Liver (tissue), 3 donors: ENCODE measurements at regions not wholly inside any gene's neighbourhood (a gene's known extent, or its start where the extent isn't known, plus 50 kb on each side); places are given as distances from the start of the nearest gene placed in this dataset.

Experiments used
- EGR1 ChIP-seq, 2 donors: IDR thresholded peaks; 2 replicates each; pipeline ENCODE4 v1.6.1; 2016 to 2018; ENCODE audit warnings: antibody characterized with exemption in 2 of 2, low read depth in 2 of 2
- GABPA ChIP-seq, 2 donors: IDR thresholded peaks in 1 of 2; conservative IDR thresholded peaks in 1 of 2; 2 replicates each; pipeline ENCODE4 v1.6.1; 2016; ENCODE audit warnings: antibody characterized with exemption in 2 of 2, mild to moderate bottlenecking in 1 of 2, moderate library complexity in 1 of 2
- JUND ChIP-seq, 2 donors: IDR thresholded peaks; 2 replicates each; pipeline ENCODE4 v1.6.1; 2016; ENCODE audit warnings: antibody characterized with exemption in 2 of 2
- RAD21 ChIP-seq, 2 donors: IDR thresholded peaks; 2 replicates each; pipeline ENCODE4 v1.6.1; 2016; ENCODE audit warnings: antibody characterized with exemption in 2 of 2, mild to moderate bottlenecking in 2 of 2
- RXRA ChIP-seq, 2 donors: IDR thresholded peaks; 2 replicates each; pipeline ENCODE4 v1.6.1; 2017 to 2018; ENCODE audit warnings: antibody characterized with exemption in 2 of 2, mild to moderate bottlenecking in 1 of 2
- SP1 ChIP-seq: IDR thresholded peaks from 2 replicates; pipeline ENCODE4 v1.6.1; 2018; ENCODE audit warnings: antibody characterized with exemption, mild to moderate bottlenecking
- TAF1 ChIP-seq: conservative IDR thresholded peaks from 2 replicates; pipeline ENCODE4 v1.6.1; 2016; ENCODE audit warnings: antibody characterized with exemption, mild to moderate bottlenecking
- TF ChIP-seq, protein P1 (sequence below): fragments of 150-350 bp; IDR thresholded peaks from 2 replicates; pipeline ENCODE4 v1.5.1; 2017; ENCODE audit warnings: improper control_type of control experiment, low read depth, low read length; ENCODE audit not compliant: missing input control
- TF ChIP-seq, protein P2 (sequence below): IDR thresholded peaks from 2 replicates; pipeline ENCODE4 v1.6.1; 2016; ENCODE audit warnings: antibody characterized with exemption
- TF ChIP-seq, protein P3 (sequence below): IDR thresholded peaks from 2 replicates; pipeline ENCODE4 v1.6.1; 2016; ENCODE audit warnings: antibody characterized with exemption
- TF ChIP-seq, protein P4 (sequence below): IDR thresholded peaks from 2 replicates; pipeline ENCODE4 v1.6.1; 2016; ENCODE audit warnings: antibody characterized with exemption, mild to moderate bottlenecking
- donor health status: healthy.
- donor health status: healthy.

DNA sequence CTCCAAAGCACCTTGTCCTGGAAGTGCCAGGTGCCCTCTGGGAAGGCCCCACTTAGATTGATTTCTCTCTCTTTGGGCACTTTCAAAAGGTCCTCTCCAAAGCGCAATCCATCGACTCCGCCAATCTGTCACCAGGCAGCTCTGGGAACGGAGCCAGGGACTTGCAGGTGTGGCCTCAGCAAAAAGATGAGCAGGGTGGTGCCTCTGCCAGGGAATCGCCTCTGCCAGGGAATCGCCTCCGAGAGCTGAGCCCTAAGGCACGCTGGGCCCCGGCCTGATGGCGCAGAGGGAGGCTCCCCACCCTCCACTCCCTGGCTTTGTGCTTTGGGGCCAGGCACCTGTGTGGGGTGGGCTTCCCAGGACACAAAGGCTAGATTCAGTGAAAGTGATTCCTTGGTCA lies 1391.3 kb downstream of the TBC1D22A start:
- TF ChIP-seq, protein P1, sequence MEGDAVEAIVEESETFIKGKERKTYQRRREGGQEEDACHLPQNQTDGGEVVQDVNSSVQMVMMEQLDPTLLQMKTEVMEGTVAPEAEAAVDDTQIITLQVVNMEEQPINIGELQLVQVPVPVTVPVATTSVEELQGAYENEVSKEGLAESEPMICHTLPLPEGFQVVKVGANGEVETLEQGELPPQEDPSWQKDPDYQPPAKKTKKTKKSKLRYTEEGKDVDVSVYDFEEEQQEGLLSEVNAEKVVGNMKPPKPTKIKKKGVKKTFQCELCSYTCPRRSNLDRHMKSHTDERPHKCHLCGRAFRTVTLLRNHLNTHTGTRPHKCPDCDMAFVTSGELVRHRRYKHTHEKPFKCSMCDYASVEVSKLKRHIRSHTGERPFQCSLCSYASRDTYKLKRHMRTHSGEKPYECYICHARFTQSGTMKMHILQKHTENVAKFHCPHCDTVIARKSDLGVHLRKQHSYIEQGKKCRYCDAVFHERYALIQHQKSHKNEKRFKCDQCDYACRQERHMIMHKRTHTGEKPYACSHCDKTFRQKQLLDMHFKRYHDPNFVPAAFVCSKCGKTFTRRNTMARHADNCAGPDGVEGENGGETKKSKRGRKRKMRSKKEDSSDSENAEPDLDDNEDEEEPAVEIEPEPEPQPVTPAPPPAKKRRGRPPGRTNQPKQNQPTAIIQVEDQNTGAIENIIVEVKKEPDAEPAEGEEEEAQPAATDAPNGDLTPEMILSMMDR = no peak
- TF ChIP-seq TAF1 = no peak
- TF ChIP-seq JUND (IDR thresholded peaks at IDR 0.05) = no peak
- no peak for TF ChIP-seq SP1
- TF ChIP-seq, protein P2, sequence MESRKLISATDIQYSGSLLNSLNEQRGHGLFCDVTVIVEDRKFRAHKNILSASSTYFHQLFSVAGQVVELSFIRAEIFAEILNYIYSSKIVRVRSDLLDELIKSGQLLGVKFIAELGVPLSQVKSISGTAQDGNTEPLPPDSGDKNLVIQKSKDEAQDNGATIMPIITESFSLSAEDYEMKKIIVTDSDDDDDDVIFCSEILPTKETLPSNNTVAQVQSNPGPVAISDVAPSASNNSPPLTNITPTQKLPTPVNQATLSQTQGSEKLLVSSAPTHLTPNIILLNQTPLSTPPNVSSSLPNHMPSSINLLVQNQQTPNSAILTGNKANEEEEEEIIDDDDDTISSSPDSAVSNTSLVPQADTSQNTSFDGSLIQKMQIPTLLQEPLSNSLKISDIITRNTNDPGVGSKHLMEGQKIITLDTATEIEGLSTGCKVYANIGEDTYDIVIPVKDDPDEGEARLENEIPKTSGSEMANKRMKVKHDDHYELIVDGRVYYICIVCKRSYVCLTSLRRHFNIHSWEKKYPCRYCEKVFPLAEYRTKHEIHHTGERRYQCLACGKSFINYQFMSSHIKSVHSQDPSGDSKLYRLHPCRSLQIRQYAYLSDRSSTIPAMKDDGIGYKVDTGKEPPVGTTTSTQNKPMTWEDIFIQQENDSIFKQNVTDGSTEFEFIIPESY = no peak
- no peak for TF ChIP-seq EGR1 (IDR thresholded peaks at IDR 0.05; ENCODE audit: low read depth in 2 of 2)
- TF ChIP-seq, protein P3, sequence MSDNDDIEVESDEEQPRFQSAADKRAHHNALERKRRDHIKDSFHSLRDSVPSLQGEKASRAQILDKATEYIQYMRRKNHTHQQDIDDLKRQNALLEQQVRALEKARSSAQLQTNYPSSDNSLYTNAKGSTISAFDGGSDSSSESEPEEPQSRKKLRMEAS = no peak
- no peak for TF ChIP-seq RAD21 (IDR thresholded peaks at IDR 0.05)
- no peak for TF ChIP-seq RXRA (IDR thresholded peaks at IDR 0.05)
- TF ChIP-seq, protein P4, sequence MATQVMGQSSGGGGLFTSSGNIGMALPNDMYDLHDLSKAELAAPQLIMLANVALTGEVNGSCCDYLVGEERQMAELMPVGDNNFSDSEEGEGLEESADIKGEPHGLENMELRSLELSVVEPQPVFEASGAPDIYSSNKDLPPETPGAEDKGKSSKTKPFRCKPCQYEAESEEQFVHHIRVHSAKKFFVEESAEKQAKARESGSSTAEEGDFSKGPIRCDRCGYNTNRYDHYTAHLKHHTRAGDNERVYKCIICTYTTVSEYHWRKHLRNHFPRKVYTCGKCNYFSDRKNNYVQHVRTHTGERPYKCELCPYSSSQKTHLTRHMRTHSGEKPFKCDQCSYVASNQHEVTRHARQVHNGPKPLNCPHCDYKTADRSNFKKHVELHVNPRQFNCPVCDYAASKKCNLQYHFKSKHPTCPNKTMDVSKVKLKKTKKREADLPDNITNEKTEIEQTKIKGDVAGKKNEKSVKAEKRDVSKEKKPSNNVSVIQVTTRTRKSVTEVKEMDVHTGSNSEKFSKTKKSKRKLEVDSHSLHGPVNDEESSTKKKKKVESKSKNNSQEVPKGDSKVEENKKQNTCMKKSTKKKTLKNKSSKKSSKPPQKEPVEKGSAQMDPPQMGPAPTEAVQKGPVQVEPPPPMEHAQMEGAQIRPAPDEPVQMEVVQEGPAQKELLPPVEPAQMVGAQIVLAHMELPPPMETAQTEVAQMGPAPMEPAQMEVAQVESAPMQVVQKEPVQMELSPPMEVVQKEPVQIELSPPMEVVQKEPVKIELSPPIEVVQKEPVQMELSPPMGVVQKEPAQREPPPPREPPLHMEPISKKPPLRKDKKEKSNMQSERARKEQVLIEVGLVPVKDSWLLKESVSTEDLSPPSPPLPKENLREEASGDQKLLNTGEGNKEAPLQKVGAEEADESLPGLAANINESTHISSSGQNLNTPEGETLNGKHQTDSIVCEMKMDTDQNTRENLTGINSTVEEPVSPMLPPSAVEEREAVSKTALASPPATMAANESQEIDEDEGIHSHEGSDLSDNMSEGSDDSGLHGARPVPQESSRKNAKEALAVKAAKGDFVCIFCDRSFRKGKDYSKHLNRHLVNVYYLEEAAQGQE = no peak
- TF ChIP-seq GABPA (IDR thresholded peaks at IDR 0.05 in 1 of 2, conservative IDR thresholded peaks at IDR 0.05 in 1 of 2) = no peak
